ENCODE measurements at regions not wholly inside any gene's neighbourhood (a gene's known extent, or its start where the extent isn't known, plus 50 kb on each side); places are given as distances from the start of the nearest gene placed in this dataset.

GRCh38 chr18:9020221-9020620, 82.3 kb upstream of the NDUFV2 start:
- TF ChIP-seq EZH2 (IDR thresholded peaks at IDR 0.05; ENCODE audit: low read length, unreplicated experiment) (no peak), CTCF (conservative IDR thresholded peaks at IDR 0.05; ENCODE audit: low read depth, low read length) (no peak), EZH2phosphoT487 (IDR thresholded peaks at IDR 0.05; ENCODE audit: borderline replicate concordance, low read length) (no peak)

All from PC-3 (cell line).